Keratinocyte (primary cell): ENCODE measurements at regions not wholly inside any gene's neighbourhood (a gene's known extent, or its start where the extent isn't known, plus 50 kb on each side); places are given as distances from the start of the nearest gene placed in this dataset.

Source experiments
- DNase-seq: peaks from one replicate; pipeline ENCODE4 v3.0.0-alpha.2; 2011; ENCODE audit warnings: low read depth, missing footprints, low spot score
- FAIRE-seq: peaks from 2 replicates; lab custom pipeline; 2011; peaks lifted over from hg19 to GRCh38; lab: Jason Lieb, UNC
- H2AFZ ChIP-seq: 2 replicates; pipeline ENCODE4 v1.6.0; 2012; ENCODE audit warnings: low read length, control low read depth, inconsistent platforms; ENCODE audit not compliant: control insufficient read depth
- H3K27ac ChIP-seq: 2 replicates; pipeline ENCODE4 v1.5.1; 2011; ENCODE audit warnings: low read length; ENCODE audit not compliant: control insufficient read depth, insufficient read depth
- H3K27me3 ChIP-seq: 3 replicates; pipeline ENCODE4 v1.6.0; 2011; ENCODE audit warnings: low read length; ENCODE audit not compliant: control insufficient read depth, insufficient read depth; ENCODE audit errors: extremely low read depth
- H3K36me3 ChIP-seq, 2 experiments: 2 replicates in 1 of 2; 3 replicates in 1 of 2; pipeline ENCODE4 v1.5.1; 2011; ENCODE audit warnings: low read length in 2 of 2, mild to moderate bottlenecking in 1 of 2; ENCODE audit not compliant: control insufficient read depth in 2 of 2, insufficient read depth in 2 of 2; ENCODE audit errors: extremely low read depth in 1 of 2
- H3K4me1 ChIP-seq: 3 replicates; pipeline ENCODE4 v1.5.1; 2011; ENCODE audit warnings: low read length; ENCODE audit not compliant: control insufficient read depth, insufficient read depth; ENCODE audit errors: extremely low read depth
- H3K4me2 ChIP-seq: 3 replicates; pipeline ENCODE4 v1.6.0; 2011; ENCODE audit warnings: low read depth, low read length; ENCODE audit not compliant: control insufficient read depth, insufficient read depth; ENCODE audit errors: extremely low read depth
- H3K4me3 ChIP-seq, 3 experiments: fragments of 200-600 bp in 1 of 3; sonication (generic) in 1 of 3; 2 replicates in 2 of 3; 3 replicates in 1 of 3; pipeline ENCODE4 v1.5.1; 2011 to 2016; ENCODE audit warnings: low read length in 3 of 3, mild to moderate bottlenecking in 3 of 3, control low read depth in 2 of 3, inconsistent platforms in 1 of 3, low read depth in 1 of 3, mixed read lengths in 1 of 3, mixed run types in 1 of 3, moderate library complexity in 1 of 3; ENCODE audit not compliant: control insufficient read depth in 2 of 3, insufficient read depth in 2 of 3; ENCODE audit errors: extremely low read depth in 1 of 3
- H3K79me2 ChIP-seq: 2 replicates; pipeline ENCODE4 v1.6.0; 2012; ENCODE audit warnings: low read length; ENCODE audit not compliant: control insufficient read depth, insufficient read depth
- H3K9ac ChIP-seq: 3 replicates; pipeline ENCODE4 v1.6.0; 2011; ENCODE audit warnings: low read length; ENCODE audit not compliant: control insufficient read depth, insufficient read depth; ENCODE audit errors: extremely low read depth
- H3K9me1 ChIP-seq: 3 replicates; pipeline ENCODE4 v1.6.0; 2011; ENCODE audit warnings: low read length; ENCODE audit not compliant: control insufficient read depth, insufficient read depth; ENCODE audit errors: extremely low read depth
- H3K9me3 ChIP-seq: 2 replicates; pipeline ENCODE4 v1.5.1; 2012; ENCODE audit warnings: low read depth, low read length; ENCODE audit not compliant: control insufficient read depth
- H4K20me1 ChIP-seq: 3 replicates; pipeline ENCODE4 v1.6.0; 2011; ENCODE audit warnings: low read length; ENCODE audit not compliant: control insufficient read depth, insufficient read depth; ENCODE audit errors: extremely low read depth
- CTCF ChIP-seq, 3 experiments: IDR thresholded peaks in 1 of 3; conservative IDR thresholded peaks in 1 of 3; optimal IDR thresholded peaks in 1 of 3; 2 replicates in 2 of 3; 3 replicates in 1 of 3; pipeline versions ENCODE3 to v1.5.1; 2011; ENCODE audit warnings: low read length in 3 of 3, mild to moderate bottlenecking in 3 of 3, moderate library complexity in 2 of 3, control low read depth in 1 of 3, inconsistent platforms in 1 of 3; ENCODE audit not compliant: insufficient read depth in 2 of 3; ENCODE audit errors: extremely low read depth in 1 of 3
- EZH2 ChIP-seq: IDR thresholded peaks from one replicate; pipeline ENCODE4 v1.6.1; 2012; ENCODE audit warnings: inconsistent platforms, mild to moderate bottlenecking, low read length, moderate library complexity
- dilution Hi-C: fragments of 300-500 bp; cut with MboI; formaldehyde crosslinking; loops from one replicate; pipeline ENCODE4 v1.7.0; 2020; ENCODE audit warnings: low sequenced_read_pairs; ENCODE audit not compliant: extremely low pct_ligation_motif_present

GRCh38 chr18:41146301-41146700, 808.7 kb upstream of the PIK3C3 start:
- H3K36me3 ChIP-seq, result no peaks in the 10 kb centered on the region
- peak overlapping the region; percentile 45 for H3K27ac ChIP-seq
- H3K27me3 ChIP-seq, result no peaks in the 10 kb centered on the region
- H3K9me1 ChIP-seq, result no peaks in the 10 kb centered on the region
- dilution Hi-C loops, result no loop called here
- no peaks in the 10 kb centered on the region for H4K20me1 ChIP-seq
- H3K4me3 ChIP-seq, result no peak overlapping the region
- DNase-seq (no peak), FAIRE-seq (peak; percentile 81)
- no peaks in the 10 kb centered on the region for H3K9me3 ChIP-seq
- H3K4me2 ChIP-seq, result no peak overlapping the region
- H3K9ac ChIP-seq, result no peak overlapping the region
- H2AFZ ChIP-seq, result peak overlapping the region; percentile 37
- peaks cover 31% of the 10 kb centered on the region for H3K4me1 ChIP-seq
- TF ChIP-seq EZH2 (no peak), CTCF (optimal IDR thresholded peaks at IDR 0.05 in 1 of 3, IDR thresholded peaks at IDR 0.05 in 1 of 3, conservative IDR thresholded peaks at IDR 0.05 in 1 of 3; ENCODE audit: extremely low read depth in 1 of 3, insufficient read depth in 2 of 3, low read length in 3 of 3) (peak in 1 of 3 experiments; percentile 9)
- no peaks in the 10 kb centered on the region for H3K79me2 ChIP-seq

- H4K20me1 ChIP-seq, result no peaks in the 10 kb centered on the region
- no peak for TF ChIP-seq EZH2
- TF ChIP-seq CTCF (optimal IDR thresholded peaks at IDR 0.05 in 1 of 3, IDR thresholded peaks at IDR 0.05 in 1 of 3, conservative IDR thresholded peaks at IDR 0.05 in 1 of 3; ENCODE audit: extremely low read depth in 1 of 3, insufficient read depth in 2 of 3, low read length in 3 of 3), result no peak
- peak; percentile 86 for FAIRE-seq
- H3K79me2 ChIP-seq, result no peaks in the 10 kb centered on the region
- no peaks in the 10 kb centered on the region for H3K36me3 ChIP-seq
- peak; percentile 25 for DNase-seq
- H3K9ac ChIP-seq, result peak overlapping the region; percentile 1
- no peak overlapping the region for H2AFZ ChIP-seq
- H3K4me2 ChIP-seq, result peak overlapping the region; percentile 45
- dilution Hi-C loops, result no loop called here
- H3K27ac ChIP-seq, result peak overlapping the region; percentile 45
- no peaks in the 10 kb centered on the region for H3K9me3 ChIP-seq
- H3K4me3 ChIP-seq, result no peak overlapping the region
- H3K4me1 ChIP-seq, result peaks cover 31% of the 10 kb centered on the region
- H3K9me1 ChIP-seq, result no peaks in the 10 kb centered on the region
- H3K27me3 ChIP-seq, result no peaks in the 10 kb centered on the region
Observed at GRCh38 chr18:41145516-41145915, 809.5 kb upstream of the PIK3C3 start.
